ENCODE measurements at regions not wholly inside any gene's neighbourhood (a gene's known extent, or its start where the extent isn't known, plus 50 kb on each side); places are given as distances from the start of the nearest gene placed in this dataset.
"Not testable (repeated sequence)": the region's sequence is repeated elsewhere in the genome, so short reads cannot be mapped to it uniquely, and the experiment has no call there.

DNA sequence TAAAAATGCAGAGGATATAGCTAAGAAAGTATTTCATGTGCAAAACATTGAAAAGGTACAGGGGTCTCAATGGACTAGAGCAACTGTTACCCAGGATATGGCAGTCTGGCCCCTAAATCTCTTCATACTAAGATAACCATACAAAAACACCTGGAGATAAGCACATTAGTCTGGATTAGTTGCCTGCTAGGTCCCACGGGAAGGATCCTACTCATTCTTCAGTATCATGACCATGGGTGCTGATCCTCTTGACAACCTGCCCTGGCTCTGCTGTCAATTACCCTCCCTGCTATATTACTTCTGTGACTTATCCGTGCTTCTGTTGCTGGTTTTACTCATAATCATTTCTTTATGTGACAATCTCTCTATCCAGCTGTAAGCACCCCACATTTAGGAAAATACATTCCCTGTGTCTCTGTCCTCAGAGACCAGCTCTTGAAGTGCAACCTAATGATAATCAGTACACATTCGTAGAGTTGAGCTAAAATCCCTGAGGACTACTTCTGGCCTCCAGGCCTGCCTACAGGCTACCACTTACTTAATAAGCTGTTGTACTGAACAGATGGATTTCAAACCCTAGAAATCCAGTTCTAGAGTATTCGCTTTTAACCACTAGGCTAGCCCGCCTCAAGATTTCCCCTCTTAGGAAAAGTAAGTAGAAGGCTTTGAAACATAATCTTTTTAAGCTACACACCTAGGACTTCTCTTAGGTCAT is 190.5 kb upstream of the OR13F1 start:
- no peak for DNase-seq (ENCODE audit: low read depth)
- no peak for TF ChIP-seq CTCF (conservative IDR thresholded peaks at IDR 0.05; ENCODE audit: control insufficient read depth, insufficient read depth, low read depth, low read length)

GRCh38 chr9:104316201-104317009 is 187.7 kb upstream of the OR13F1 start:
- not testable (repeated sequence) for DNase-seq (ENCODE audit: low read depth); H3K4me3 ChIP-seq (ENCODE audit: control insufficient read depth, low read depth, low read length)

More for the DNA sequence above, 190.5 kb upstream of the OR13F1 start:
- H3K4me3 ChIP-seq (ENCODE audit: control insufficient read depth, low read depth, low read length), result no peak overlapping the region

GRCh38 chr9:104319198-104319597 is 184.9 kb upstream of the OR13F1 start:
- no peak for TF ChIP-seq CTCF (conservative IDR thresholded peaks at IDR 0.05; ENCODE audit: control insufficient read depth, insufficient read depth, low read depth, low read length)
- no peak for DNase-seq (ENCODE audit: low read depth)
- no peak overlapping the region for H3K4me3 ChIP-seq (ENCODE audit: control insufficient read depth, low read depth, low read length)

GRCh38 chr9:104319685-104320084 is 184.4 kb upstream of the OR13F1 start:
- H3K4me3 ChIP-seq (ENCODE audit: control insufficient read depth, low read depth, low read length), result no peak overlapping the region
- no peak for TF ChIP-seq CTCF (conservative IDR thresholded peaks at IDR 0.05; ENCODE audit: control insufficient read depth, insufficient read depth, low read depth, low read length)
- DNase-seq (ENCODE audit: low read depth), result no peak

- H3K4me3 ChIP-seq (ENCODE audit: control insufficient read depth, low read depth, low read length), result no peak overlapping the region
- TF ChIP-seq CTCF (conservative IDR thresholded peaks at IDR 0.05; ENCODE audit: control insufficient read depth, insufficient read depth, low read depth, low read length), result no peak
Measured at GRCh38 chr9:104322596-104322995, 181.5 kb upstream of the OR13F1 start.

DNA sequence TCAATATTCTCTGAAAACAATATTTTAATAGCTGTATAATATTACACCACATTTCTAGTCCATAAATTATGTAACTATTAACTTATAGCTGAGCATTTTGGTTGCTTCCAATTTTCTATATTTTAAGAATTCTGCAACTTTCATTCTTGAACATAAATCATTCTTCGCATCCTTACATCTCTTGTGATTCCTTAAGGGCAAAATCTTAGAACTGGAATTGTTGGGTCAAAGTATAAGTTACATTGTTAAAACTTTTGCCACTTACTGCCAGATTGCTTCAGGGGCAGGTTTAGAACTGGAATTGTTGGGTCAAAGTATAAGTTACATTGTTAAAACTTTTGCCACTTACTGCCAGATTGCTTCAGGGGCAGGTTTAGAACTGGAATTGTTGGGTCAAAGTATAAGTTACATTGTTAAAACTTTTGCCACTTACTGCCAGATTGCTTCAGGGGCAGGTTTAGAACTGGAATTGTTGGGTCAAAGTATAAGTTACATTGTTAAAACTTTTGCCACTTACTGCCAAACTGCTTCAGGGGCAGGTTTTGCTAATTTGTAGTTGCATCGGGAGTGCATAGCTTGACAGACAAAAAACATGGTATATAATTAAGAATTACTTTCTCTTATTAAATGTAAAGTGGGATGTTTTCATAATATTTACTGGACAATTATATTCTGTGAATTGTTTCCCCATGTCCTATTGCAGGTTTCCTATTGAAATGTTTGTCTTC is 179.9 kb upstream of the OR13F1 start:
- not testable (repeated sequence) for H3K4me3 ChIP-seq (ENCODE audit: control insufficient read depth, low read depth, low read length); DNase-seq (ENCODE audit: low read depth)

More at GRCh38 chr9:104322596-104322995, 181.5 kb upstream of the OR13F1 start:
- no peak for DNase-seq (ENCODE audit: low read depth)

DNA sequence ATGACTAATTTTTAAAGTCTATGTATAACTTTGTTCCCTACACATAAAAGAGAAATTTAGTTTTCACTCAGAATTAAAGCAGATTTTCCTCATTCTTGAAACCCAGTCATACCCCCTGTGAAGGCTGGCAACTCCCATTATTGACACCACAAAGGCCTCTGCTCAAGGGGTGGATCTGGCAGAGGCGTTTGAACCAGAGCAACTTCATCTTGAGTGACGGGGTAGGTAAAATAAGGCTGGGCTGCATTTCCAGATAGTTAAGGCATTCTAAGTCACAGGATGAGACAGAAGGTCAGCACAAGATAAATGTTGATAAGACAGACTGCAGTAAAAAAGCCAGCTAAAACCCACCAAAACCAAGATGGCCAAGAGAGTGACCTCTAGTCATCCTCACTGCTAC is 177.2 kb upstream of the OR13F1 start:
- no peak overlapping the region for H3K4me3 ChIP-seq (ENCODE audit: control insufficient read depth, low read depth, low read length)
- no peak for DNase-seq (ENCODE audit: low read depth)
- no peak for TF ChIP-seq CTCF (conservative IDR thresholded peaks at IDR 0.05; ENCODE audit: control insufficient read depth, insufficient read depth, low read depth, low read length)

Data from fibroblast of mammary gland (primary cell).